Stimulated activated CD4-positive, alpha-beta T cell treated with anti-CD3 and anti-CD28 coated beads, Interleukin-4, amount 100 ng/mL, for 48 hours (primary cell): ENCODE measurements at regions not wholly inside any gene's neighbourhood (a gene's known extent, or its start where the extent isn't known, plus 50 kb on each side); places are given as distances from the start of the nearest gene placed in this dataset.

Experiments used
- DNase-seq, 2 donors: peaks; one replicate each; pipeline ENCODE4 v3.0.0-alpha.2; 2020; ENCODE audit warnings: low read depth in 2 of 2

DNA sequence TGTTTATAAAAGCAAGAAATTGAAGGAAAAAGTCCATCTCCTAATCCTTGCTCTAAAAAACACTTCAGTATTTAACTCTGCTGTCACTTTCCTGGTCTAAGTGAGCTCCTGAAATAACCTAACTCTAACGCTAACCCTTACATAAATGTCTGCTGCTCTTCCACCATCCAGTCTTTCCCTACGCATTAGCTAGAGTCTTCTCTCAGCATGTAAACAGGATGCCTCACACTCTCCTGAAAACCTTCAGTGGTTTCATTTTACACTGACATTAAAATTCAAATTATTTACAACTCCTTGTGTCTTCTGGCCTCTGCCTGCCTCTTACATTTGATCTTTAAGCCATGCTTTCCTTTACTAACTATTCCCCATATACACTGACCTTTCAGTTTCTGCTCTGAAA lies 697.6 kb upstream of the CXADR start:
- no peak for DNase-seq

DNA sequence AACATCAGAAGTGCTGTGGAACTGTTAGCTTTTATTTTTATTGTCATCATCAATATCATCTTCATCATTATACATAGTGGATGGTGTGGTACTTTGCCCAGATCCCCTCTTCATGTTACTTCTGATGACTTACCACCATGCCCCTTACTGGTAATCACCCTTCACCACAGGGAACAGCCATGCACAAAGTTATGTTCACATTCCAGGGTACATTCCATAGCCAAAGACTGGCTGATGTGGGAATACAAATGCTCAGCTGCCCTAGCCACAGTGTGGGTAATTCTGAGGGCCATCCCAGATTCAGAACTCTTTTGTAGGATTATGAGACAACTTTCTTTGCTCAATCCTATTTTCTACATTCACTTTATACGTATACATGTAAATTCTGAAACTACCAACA lies 691.3 kb upstream of the CXADR start:
- no peak for DNase-seq

DNA sequence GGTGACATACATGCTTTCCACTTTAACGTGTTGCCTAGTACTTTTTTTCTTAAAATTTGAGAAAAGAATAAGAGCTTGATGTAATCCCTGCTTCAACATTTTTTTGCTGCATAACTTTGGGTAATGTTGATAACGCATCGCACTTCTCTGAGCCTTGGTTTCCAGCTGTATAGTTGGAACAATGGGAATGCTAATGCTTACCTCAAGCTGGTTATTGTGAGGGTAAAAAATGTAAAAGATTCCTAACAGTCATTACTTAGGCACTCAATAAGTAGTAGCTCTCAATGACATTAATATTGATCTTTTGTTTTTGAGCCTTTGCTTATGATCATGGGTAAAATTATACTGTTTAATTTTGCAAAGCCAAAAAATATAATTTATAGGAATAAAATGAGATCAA lies 683.3 kb upstream of the CXADR start:
- no peak for DNase-seq

DNA sequence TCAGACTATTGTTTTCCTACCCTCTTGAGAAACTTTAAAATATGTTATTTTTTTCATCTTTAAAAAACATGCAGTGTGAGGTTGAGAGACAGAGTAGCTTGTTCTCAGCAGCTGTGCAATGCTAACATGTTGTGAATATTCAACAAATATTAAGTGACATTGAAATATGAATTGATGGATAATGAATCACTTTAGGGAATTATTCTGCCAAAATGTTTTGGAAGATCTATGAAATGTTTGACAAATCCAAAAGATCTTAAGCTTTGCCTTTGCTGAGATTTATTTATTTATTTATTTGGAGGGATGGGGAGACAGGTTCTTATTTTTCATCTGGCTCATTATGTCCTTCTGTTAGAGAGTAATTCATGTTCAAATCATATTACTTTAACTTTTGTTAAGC lies 680.1 kb upstream of the CXADR start:
- DNase-seq, result no peak

DNA sequence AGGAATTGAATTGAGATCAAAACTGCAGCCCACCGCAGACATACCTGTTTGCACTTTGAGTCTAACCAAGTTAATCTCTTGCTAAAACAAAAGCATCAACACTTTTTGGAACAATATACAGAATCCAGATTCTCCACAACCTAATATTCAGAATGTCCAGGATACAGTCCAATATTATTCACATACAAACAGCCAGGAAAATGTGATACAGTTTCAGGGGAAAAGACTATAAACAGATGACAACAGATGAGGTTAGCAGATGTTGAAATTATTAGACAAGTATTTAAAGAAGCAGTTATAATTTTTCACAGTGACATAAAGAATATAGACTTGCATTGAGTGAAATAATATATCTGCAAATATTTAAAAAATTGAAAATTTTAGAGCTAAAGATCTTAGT lies 678.1 kb upstream of the CXADR start:
- no peak for DNase-seq

DNA sequence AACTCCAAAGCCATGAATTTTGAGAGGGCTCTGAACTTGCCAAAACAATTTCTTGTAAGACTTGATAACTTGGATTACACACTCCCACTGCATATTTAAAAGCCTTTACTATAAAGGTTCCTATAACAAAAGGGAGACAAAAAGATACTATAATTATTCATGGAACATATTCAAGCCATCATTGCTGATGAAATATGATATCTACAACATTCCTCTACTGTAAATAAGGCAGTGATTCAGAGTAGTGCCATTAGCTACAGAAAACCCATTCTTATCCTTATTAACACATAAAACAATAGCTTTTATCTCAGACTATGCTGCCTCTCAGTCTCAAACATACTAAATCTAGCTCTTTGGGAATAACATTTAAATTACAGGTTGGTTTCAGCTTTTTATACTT lies 675.5 kb upstream of the CXADR start:
- no peak for DNase-seq

DNA sequence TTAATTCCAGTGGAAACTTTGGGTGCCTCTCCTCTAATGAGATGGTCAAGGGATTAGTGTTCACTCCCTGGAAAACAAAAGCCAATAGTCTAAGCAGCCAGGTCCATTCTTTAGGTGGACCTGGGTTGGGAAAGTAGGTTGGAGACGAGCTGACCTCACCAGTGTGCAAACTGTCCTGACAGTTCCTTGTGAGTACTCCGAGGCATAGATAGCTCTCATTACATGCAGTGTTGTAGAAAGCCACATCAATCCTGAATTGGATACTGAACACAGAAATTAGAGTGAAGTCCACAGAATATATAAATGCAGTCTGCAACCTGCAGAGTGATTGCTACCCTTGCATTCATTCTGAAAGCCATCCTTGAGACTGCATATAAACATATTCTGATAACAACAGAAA lies 675.1 kb upstream of the CXADR start:
- DNase-seq, result no peak

DNA sequence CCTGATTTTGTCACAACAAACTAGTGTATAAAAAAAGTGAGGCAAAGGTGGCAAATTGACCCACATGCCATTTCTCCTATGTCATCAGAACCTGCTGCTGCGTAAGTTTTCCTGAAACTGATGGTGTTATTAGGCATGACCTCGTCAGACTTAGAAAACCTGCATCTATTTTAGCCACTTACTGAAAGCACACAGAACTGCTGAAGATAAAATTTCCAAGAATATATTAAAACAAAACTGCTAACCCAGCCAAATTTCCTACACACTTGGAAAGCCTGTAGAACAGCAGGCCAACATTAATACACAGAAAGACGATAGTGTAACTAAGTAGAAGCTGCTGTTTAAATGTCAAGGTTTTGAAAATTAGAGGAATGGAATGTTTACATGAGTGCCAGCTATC lies 674.5 kb upstream of the CXADR start:
- no peak for DNase-seq

DNA sequence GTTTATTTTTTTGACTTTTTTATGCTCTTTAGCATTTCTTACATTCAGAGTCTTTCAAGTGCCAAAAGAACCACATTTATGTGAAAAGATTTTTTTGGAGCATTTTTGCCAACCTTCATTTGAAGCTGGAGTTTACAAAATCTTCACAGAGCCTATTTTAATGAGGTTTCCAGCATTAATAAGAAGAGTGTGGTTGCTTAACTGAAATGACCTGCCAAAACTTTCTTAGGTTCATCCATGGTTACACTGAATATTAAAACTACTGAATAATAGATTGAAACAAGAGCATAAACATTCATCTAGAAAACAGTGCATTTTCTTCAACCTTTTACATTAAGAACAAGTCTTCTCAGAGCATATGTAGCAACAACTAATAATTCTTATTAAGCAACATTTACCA lies 672.3 kb upstream of the CXADR start:
- DNase-seq, result no peak

DNA sequence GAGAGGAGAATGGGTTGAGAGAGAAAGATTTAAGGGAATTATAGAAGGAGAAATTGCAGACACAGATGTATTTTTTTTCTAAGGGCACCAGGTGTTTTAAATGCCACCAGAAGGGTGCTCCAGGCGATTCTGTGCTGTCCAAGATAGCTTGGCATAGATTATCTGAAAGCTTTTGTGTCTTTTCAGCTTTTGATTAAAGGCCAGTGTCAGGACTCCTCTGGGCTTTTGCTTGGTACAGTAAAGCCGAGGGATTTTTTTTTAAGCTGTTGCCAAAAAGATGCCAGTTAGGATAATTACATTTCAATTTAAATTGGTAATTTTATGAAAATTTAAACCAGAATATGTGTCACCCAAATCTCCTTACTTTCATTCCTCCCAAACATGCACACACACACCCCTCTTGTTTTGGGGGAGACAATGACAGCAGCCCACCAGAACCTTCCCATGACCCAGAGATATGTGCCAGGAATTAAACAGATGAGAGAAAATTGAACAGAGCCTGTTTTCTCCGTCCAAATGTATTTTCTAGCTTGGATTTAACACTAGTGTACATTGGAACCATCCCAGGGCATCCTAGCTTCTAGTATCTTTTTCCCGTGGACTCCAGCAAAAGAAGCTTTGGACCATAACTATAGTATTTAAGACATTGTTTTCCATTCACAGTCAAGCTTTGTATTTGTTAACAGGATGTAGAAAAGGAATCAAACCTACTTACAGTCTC lies 670.7 kb upstream of the CXADR start:
- DNase-seq, result no peak

DNA sequence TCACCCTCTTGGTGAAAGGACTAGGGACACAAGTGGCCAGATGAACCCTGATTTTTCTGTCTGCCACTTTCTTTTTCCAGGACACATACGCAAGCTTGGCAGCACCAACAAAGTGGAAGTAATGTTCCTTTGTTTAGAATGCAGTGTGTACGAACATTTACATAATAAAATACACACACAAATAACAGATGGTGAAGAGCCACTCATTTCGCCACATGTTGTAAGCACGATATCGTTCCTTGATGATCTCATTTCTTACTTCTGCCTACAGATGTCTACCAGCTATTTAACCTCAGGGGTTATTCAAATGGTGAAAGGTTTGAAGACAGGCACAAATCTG lies 670.2 kb upstream of the CXADR start:
- DNase-seq, result no peak

DNA sequence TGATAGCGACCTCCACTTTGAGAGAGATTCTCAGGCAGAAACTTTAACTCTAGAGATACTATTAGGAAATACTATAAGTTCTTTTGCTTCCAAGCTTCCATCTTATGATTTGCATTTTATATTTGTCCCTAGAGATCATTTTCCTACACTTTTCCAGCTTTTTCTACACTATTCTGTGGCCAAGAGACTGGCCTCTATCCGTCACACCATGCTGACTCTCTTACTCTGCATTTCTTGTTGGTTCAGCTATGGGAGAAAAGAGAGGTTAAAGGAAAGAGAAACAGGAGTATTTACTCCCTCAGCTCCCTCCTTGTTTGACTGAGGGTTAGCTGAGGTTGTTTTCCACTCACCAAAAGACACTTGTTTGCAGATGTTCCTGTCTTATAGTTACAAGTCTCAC lies 665.6 kb upstream of the CXADR start:
- no peak for DNase-seq

DNA sequence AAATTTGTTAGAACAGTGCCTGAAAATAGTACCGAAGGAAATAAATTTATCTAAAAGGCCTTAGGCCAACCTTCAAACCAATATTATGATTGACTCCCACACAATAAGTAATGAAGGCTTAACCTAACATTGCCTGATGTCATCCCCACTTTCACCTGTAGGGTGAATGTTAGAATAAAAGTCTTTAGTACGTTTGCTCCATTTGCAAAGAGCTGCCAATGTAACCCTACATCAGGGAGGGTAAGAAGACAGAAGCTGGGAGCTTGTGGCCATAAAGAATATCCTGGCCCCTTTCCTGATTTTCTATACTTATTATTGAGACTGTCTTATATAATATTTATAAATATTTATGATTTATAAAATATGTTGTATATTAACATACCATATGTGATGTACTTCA lies 661.8 kb upstream of the CXADR start:
- no peak for DNase-seq

DNA sequence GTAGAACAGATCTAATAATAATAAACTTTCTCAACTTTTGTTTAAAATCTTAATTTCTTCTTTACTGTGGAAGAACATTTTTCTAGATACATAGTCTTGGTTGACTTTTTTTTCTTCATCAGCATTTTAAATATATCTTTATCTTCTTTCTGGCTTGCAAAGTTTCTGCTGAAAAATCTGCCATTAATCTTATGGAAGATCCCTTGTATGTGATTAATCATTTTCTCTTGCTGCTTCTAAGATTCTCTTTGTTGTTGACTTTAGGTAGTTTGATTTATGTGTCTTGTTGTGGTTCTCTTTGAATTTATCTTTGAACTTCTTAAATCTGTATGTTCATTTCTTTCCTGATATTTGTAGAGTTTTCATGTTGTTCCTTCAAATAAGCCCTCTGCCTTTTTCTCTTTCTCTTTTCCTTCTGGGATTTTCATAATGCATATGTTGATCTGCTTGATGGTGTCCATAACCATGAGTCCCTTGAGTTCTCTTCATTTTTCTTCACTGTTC lies 657.6 kb upstream of the CXADR start:
- DNase-seq, result no peak

DNA sequence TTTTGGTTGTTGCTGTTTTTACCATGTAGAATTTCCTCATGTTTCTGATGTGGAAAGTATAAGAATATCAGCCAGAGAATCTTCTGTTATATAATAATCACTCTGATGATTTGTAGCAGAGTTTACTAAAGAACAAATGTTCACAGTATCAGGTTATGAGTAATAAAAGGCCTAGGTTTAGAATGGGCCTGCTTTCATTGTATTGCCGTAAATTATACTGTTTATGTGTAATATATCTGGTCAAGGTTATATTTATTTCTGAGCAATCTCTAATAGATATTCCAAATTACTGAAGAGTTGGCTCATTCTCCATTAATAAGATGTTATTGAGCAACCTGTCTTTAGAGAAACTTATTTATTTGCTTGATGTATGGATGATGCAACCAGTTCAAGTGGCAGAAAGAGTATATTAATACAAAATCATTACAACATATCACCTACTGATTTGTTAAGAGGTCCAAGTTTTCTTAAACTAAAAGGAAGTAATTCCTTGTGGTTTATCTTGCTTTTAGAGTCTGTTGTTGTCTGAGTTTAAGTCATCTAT lies 649.4 kb upstream of the CXADR start:
- no peak for DNase-seq

DNA sequence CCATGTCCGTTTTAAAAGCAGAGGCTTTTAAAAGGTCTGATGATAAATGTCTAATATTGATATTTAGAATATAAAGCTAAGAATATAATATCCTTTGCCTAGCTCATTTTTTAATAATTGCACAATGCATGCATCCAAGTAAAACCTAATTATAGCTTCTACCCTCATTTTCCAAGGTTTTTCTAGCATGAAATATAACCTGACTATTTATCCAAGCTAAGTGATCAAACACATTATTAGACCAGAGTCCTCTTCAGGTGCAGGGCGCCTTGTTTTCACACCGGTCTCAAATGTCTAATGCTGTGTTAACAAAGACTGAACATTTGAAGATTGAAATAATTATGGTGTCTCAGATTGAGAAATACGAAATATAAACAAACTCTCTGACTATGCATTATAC lies 648.9 kb upstream of the CXADR start:
- DNase-seq, result no peak

DNA sequence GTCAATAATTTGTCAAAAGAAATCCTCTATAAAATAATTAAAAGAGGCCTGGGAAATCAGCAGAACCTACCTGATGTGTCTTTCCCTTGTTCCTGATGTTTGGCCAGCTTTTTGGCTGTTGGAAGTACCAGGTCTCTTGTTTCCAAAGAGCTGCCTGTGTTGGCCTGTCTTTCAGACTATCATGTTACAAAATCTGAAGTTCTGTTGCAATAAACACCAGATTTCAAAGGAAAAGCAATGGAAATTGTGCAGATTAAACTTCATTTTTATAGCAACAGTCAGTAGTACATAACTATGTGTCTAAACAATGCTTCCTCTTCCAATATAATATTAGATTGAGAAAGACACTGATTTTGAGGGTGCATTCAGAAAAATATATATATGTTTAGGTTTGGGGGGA lies 647.2 kb upstream of the CXADR start:
- DNase-seq, result no peak

DNA sequence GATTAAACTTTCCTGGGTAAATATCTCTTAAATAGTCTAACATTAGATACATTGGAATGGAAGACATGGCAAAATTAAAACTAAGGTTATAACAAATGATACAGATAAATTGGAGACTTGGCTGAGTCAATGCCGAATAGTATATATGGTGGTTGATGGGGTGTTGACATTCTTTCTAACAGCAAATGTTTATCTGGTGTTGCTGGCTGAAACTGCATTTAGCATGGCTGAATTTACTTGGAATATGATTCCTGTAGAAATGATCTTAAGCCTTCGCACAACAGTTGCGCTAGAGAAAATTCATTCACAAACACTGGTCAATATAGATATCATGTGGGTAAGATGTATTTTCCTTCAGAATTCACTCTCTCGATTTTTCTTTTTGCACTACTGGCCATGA lies 646.0 kb upstream of the CXADR start:
- DNase-seq, result no peak

DNA sequence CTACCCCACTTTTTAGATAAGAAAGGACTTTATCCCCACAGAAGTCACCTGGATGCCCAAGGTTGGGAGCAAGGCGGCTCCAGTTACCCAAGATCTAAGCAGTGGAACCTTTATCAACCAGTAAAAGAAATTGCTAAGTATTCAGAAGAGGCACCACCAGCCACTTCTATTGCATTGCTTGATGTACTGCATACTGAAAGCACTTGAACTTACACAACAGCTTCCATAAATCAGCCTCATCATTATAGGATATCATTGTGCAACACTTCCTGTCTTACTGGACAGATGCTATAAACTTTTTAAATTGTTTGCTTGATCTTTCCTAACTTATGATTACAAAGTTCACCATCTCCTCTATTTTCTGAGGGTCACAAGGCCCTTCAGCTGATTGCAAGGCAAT lies 642.7 kb upstream of the CXADR start:
- no peak for DNase-seq

DNA sequence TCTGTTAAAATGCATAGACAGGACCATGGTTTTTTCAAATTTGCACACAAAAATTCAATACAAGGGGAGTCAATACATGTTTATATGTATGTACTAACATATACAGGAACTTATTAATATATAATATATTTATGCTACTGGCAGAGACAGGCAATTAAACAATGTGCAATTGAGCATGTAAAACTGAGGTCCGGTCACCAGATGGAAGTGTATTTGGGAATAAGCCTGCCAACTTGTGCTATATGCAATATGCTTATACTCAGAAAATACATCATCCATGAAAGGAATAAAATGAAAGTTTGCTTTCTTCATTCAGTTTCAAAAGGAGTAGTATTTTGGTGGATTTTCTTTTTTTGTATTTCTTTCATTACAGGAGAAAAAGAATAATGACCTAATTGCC lies 640.2 kb upstream of the CXADR start:
- DNase-seq, result no peak

DNA sequence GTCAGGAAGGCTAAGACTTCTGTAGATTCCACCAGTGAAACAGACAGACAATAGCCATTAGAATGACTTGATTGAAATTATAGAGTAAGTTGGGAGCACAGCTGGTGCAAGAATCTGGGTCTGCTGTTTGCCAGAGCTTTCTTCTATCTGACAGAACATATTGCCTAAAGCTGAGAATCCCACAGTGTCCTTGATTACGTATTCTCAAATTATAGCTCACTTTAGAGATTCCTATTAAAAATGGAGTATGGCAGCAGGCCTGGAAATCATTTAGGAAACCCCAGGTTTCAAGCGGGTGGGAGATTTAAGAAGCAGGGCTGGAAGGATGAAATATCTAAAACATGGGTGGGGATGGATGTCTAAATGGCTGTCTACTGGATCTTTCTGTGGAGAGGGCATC lies 639.7 kb upstream of the CXADR start:
- no peak for DNase-seq

DNA sequence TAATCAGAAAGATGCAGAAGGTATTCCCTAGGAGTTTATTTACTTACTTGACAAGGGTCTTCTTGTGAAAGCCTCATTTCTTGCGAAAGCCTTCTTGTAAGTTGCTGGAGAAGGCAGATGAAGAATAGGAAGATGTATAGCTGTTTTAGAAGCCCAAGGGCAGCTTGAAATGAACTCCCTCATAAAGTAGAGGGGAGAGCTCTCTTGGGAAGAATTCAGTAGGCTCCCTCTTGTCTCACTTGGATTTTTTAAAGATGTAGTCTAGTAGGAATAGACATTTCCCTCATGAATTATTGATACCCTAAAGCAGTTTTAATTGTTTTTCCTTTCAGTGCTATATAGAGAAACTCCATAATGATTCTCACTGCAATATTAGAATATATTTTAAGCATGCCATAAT lies 639.2 kb upstream of the CXADR start:
- no peak for DNase-seq

DNA sequence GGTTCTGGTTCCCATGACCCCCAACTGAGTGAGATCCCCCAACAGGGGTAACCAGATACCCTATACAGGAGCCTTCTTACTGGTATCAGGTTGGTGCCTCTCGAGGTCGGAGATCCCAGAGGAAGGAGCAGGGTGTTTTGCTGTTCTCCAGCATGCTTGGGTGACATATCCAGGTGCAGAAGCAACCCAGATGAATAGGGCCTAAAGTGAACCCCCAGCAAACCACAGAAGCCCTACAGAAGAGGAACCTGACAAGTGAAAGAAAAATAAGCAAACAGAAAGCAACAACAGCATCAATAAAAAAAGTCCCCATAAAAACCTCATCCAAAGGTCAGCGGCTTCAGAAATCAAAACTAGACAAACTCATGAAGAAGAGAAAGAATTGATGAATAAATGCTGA lies 633.4 kb upstream of the CXADR start:
- DNase-seq, result no peak

DNA sequence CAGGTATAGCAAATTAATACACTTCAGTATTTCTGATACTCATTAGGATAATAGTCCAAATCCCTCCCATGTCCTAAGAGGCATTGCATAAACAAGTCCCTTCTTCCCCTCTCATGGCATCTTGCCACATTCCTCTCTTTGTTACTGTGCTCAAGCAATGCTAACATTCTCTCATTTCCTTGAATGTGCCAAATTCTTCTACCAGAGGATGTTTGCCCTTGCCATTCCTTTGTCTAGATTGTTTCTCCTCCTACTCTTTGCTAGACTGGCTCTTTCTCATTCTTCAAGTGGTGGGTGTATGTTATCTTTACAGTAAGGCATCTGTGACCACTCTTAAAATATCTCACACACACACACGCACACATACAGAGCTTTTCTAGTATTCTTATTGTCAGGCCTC lies 621.0 kb upstream of the CXADR start:
- DNase-seq, result no peak
